ENCODE measurements at regions not wholly inside any gene's neighbourhood (a gene's known extent, or its start where the extent isn't known, plus 50 kb on each side); places are given as distances from the start of the nearest gene placed in this dataset.

- DNase-seq = no peak
These were observed 171.3 kb upstream of the SSTR4 start for GRCh38 chr20:22863826-22864225.

GRCh38 chr20:22866812-22867341 is 168.2 kb upstream of the SSTR4 start:
- DNase-seq = no peak

DNA sequence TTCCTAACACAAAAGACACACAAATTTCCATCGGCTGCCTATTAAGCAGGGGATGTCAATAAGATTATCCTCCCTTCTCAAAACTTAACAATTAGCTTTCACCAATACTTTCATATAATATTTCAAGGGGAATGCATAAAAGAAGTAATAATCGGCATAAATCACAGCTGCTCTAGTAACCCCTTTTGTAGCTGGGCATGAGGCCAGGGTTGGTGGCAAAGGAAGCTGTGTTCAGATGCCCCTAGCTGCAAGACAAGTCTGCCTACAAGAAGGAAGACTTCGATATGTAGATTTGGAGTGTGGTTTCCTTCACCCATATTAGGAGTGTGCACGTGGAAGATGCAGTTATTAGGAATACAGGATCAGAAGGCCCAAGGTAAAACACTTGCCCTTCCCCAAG is 156.9 kb upstream of the SSTR4 start:
- no peak for DNase-seq

GRCh38 chr20:22880277-22880676 is 154.8 kb upstream of the SSTR4 start:
- DNase-seq = no peak

GRCh38 chr20:22887796-22888195 is 147.3 kb upstream of the SSTR4 start:
- DNase-seq = no peak

GRCh38 chr20:22890594-22891300 is 144.4 kb upstream of the SSTR4 start:
- DNase-seq = no peak

DNA sequence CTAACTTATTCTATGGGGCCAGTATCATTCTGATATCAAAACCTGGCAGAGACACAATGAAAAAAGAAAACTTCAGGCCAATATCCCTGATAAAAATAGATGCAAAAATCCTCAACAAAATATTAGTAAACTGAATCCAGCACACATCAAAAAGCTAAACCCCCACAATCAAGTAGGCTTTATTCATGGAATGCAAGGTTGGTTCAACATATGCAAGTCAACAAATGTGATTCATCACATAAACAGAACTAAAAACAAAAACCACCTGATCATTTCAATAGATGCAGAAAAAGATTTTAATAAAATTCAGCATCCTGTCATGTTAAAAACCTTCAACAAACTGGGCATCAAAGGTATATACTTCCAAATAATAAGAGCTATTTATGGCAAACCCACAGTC is 133.9 kb upstream of the SSTR4 start:
- no peak for DNase-seq

- DNase-seq = no peak
These were observed 133.2 kb upstream of the SSTR4 start for GRCh38 chr20:22901921-22902320.

- no peak for DNase-seq
These were observed 130.7 kb upstream of the SSTR4 start for GRCh38 chr20:22904386-22904785.

DNA sequence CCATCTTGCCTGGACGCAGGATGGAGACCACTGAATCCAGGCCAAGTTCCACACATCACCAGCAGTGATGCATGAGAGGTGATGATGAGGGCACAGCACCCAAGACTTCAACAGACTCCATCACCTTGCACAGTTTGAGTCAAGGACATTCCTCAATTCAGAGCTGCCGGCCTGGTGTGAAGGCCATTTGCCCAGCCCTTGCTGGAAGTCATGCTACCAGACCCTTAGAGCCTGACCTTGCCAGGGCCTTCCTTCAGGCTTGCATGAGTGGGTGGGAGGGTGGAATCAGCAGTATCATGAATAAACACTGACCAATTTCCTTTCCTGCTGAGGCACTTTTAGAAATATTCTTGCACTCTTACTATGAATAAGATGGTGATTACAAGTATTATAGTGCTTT is 130.2 kb upstream of the SSTR4 start:
- DNase-seq = no peak

GRCh38 chr20:22905658-22906057 is 129.5 kb upstream of the SSTR4 start:
- DNase-seq = no peak

- no peak for DNase-seq
These were observed 126.7 kb upstream of the SSTR4 start for GRCh38 chr20:22908437-22908836.

DNA sequence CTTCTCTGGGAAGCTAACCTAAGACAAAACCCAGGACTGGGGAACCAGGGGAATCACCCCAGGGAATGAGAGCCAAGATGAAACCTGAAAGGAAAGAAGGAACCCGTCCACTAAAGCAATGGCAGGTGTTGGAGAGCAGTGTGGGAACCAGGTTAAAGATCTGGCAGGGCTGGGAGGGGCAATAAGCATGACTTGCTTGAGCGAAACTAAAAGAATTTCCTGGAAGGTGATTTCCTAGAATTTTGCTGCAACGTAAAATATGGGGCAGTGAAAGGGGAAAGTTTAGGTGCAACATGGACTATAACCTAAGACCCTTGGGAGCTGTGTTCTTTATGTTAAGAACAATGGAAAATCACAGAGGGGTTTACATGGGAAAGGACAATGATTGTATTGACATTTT is 126.2 kb upstream of the SSTR4 start:
- no peak for DNase-seq

GRCh38 chr20:22909436-22909835 is 125.7 kb upstream of the SSTR4 start:
- no peak for DNase-seq

- no peak for DNase-seq
These were observed 124.7 kb upstream of the SSTR4 start for GRCh38 chr20:22910287-22910852.

- no peak for DNase-seq
These were observed 120.8 kb upstream of the SSTR4 start for GRCh38 chr20:22914291-22914690.

GRCh38 chr20:22915512-22915911 is 119.6 kb upstream of the SSTR4 start:
- no peak for DNase-seq

DNA sequence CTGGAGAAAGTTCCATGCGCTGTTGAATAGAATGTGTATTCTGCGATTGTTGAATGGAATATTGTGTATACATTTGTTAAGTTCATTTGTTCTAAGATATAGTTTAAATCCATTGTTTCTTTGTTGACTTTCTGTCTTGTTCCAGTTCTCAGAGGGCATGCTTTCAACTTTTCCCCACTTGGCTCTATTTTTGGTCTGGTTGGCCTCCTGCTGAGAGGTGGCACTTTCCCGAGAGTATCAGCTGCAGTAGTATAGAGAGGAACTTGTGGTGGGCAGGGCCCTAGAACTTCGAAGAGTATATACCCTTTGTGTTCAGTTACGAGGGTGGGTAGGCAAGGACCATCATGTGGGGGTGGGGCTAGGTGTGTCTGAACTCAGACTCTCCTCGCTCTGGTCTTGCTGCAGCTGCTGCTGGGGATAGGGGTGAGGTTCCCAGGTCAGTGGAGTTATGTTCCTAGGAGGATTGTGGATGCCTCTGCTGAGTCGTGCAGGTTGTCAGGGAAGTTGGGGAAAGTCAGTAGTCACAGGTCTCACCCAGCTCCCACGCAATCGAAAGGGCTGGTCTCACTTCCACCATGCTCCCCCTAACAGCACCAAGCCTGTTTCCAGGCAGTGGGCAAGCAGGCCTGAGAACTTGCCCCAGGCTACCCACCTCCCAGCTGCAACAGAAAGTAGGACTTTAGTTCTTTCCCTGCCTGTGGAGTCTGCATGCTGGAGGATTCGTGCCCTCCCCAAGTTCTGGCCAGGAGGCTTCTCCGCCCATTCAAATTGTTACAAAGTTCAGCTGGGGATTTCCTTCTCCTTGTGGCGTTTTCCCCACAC is 118.9 kb upstream of the SSTR4 start:
- DNase-seq = no peak

DNA sequence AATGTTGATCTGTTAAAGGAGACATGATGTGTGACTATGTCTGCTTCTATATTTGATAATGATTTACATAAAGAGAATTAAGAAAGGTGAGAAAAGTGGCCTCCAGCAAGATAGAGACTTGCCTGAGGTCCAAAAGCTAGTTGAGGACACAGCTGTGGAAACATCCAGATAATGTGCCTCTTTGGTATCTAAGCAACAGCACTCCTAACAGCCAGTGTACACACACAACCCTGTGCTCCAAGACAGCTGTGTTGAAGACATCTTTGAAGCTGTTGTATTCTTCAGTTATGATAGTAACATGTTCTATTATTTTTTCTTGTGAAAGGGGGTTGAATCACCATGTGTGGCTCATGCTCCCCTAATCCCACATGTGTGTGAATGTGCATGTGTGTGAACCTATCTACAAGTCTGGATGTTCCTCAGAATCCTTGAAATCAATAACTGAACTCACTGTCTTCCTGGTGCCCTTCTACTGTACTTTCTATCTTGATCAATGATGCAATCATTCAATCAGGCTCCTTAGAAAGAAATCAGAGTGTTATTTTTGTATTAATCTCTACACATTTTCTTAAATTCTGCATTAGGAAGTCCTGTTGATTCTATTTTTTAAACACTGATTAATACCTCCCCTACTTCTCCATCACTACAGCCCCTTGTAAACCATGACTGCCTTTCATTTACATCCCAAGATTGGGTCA is 116.7 kb upstream of the SSTR4 start:
- DNase-seq = no peak

GRCh38 chr20:22920898-22921297 is 114.2 kb upstream of the SSTR4 start:
- DNase-seq = peak; percentile 17

GRCh38 chr20:22921595-22922421 is 113.3 kb upstream of the SSTR4 start:
- DNase-seq = peak; percentile 90

GRCh38 chr20:22922987-22923386 is 112.1 kb upstream of the SSTR4 start:
- peak; percentile 22 for DNase-seq
